MCF 10A (cell line): ENCODE measurements at regions not wholly inside any gene's neighbourhood (a gene's known extent, or its start where the extent isn't known, plus 50 kb on each side); places are given as distances from the start of the nearest gene placed in this dataset.

Experiments used
- BruUV-seq: library from RNA; stranded (reverse); fragments of 400-500 nt; replicated peaks from 2 replicates; lab custom pipeline; 2021; lab: Mats Ljungman, UMichigan
- CTCF ChIA-PET: fragments of 300-600 bp; sonication (Branson Sonifier 250); formaldehyde crosslinking; extraction: SDS; loops from one replicate; lab custom pipeline; 2021; ENCODE audit warnings: antibody characterized with exemption, inconsistent platforms; lab: Yijun Ruan, JAX
- POLR2A ChIA-PET: fragments of 300-600, 350-650 bp; sonication (Branson Sonifier 250); formaldehyde crosslinking; extraction: SDS; loops from one replicate; lab custom pipeline; 2020; ENCODE audit warnings: antibody characterized with exemption, inconsistent platforms; lab: Yijun Ruan, JAX
- DNase-seq: peaks from one replicate; pipeline ENCODE4 v3.0.0-alpha.2; 2018; ENCODE audit not compliant: unreplicated experiment
- H3K27ac Mint-ChIP-seq: one replicate; pipeline ENCODE4 v1.8.0; 2022; ENCODE audit warnings: mild to moderate bottlenecking, low read depth, mixed read lengths; ENCODE audit not compliant: unreplicated experiment
- H3K27me3 Mint-ChIP-seq: one replicate; pipeline ENCODE4 v1.8.0; 2022; ENCODE audit warnings: mixed read lengths; ENCODE audit not compliant: insufficient read depth, unreplicated experiment
- H3K36me3 Mint-ChIP-seq: one replicate; pipeline ENCODE4 v1.8.0; 2022; ENCODE audit warnings: mild to moderate bottlenecking, moderate library complexity, mixed read lengths; ENCODE audit not compliant: insufficient read depth, unreplicated experiment
- H3K4me1 Mint-ChIP-seq: one replicate; pipeline ENCODE4 v1.8.0; 2022; ENCODE audit warnings: mixed read lengths; ENCODE audit not compliant: insufficient read depth, unreplicated experiment
- H3K4me3 Mint-ChIP-seq: one replicate; pipeline ENCODE4 v1.8.0; 2022; ENCODE audit warnings: mild to moderate bottlenecking, moderate library complexity, mixed read lengths; ENCODE audit not compliant: unreplicated experiment
- H3K9me3 Mint-ChIP-seq: one replicate; pipeline ENCODE4 v1.8.0; 2022; ENCODE audit warnings: mixed read lengths; ENCODE audit not compliant: unreplicated experiment
- CTCF ChIP-seq: fragments of 200-600 bp; IDR thresholded peaks from one replicate; pipeline ENCODE4 v1.8.0; 2022; ENCODE audit warnings: antibody characterized with exemption, mild to moderate bottlenecking; ENCODE audit not compliant: unreplicated experiment
- intact Hi-C: fragments of 100-400 bp; cut with micrococcal nuclease; formaldehyde crosslinking; loops from 2 replicates; pipeline ENCODE4 v1.14.1; 2022

DNA sequence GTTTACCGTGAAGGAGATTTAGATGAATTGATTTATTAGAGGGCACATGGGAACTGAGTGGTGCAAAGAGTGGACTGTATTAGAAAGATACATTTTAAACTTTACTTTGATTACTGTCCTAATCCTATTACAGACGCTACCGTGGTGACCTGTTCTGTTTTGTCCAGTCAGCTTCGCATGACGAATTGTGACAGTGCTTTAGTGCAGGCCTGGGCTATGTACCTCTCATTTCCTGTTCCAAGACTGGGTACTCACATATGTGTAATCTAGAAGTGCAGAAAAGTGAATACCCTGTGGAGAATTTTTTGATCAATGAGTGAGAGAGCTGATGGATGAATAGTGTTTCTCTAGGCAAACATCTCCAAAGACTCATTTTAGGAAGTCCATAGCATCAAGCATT lies 385.9 kb downstream of the ANXA1 start:
- CTCF ChIA-PET: no interaction called here
- no peaks in the 10 kb centered on the region for H3K4me1 Mint-ChIP-seq
- DNase-seq: no peak
- intact Hi-C loops: no loop called here
- no peak for TF ChIP-seq CTCF
- H3K4me3 Mint-ChIP-seq: no peak overlapping the region
- H3K27me3 Mint-ChIP-seq: peaks cover 54% of the 10 kb centered on the region
- POLR2A ChIA-PET: no interaction called here
- H3K27ac Mint-ChIP-seq: no peak overlapping the region
- BruUV-seq: no TSS peak
- no peaks in the 10 kb centered on the region for H3K36me3 Mint-ChIP-seq
- H3K9me3 Mint-ChIP-seq: no peaks in the 10 kb centered on the region

DNA sequence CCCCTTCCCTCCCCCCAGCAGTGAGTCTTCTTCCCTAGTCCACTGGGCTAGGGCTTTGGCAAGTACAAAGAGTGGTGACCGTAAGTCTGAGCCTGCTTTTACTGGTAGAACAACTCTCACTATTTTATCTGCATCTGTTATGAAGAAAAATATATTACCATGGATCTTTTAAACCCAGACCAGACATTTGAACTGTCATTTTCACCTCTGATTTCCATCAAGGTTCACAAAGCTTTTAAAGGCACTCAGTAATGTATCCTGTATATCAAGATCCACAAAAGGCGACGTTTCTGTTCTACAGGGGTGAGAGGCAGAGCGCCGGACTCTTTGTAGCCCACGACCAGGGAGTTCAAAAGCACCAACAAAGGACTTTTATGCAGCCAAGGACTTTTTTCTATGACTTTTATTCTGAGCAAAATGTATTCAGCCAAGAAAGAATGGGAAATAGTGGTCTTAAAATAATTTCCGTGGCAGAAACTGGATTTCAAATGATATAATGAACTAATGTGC lies 388.3 kb downstream of the ANXA1 start:
- ChIA-PET POLR2A (interaction anchor here (0.7 kb wide), 1 partner anchor 193 kb away, joined by 3 read pairs; no protein-coding TSS in a partner anchor), CTCF (no interaction called here)
- Mint-ChIP-seq H3K4me1 (no peaks in the 10 kb centered on the region), H3K27me3 (peaks cover 55% of the 10 kb centered on the region), H3K36me3 (no peaks in the 10 kb centered on the region), H3K27ac (no peak overlapping the region), H3K9me3 (no peaks in the 10 kb centered on the region), H3K4me3 (no peak overlapping the region)
- no peak for TF ChIP-seq CTCF
- intact Hi-C loops: no loop called here
- BruUV-seq: no TSS peak
- DNase-seq: no peak

- no peak for DNase-seq
- no peak for TF ChIP-seq CTCF
- POLR2A ChIA-PET: no interaction called here
These were observed 390.3 kb downstream of the ANXA1 start for GRCh38 chr9:73541923-73542322.

GRCh38 chr9:73543727-73544126 lies 392.1 kb downstream of the ANXA1 start:
- no TSS peak for BruUV-seq
- no peaks in the 10 kb centered on the region for H3K36me3 Mint-ChIP-seq

More at GRCh38 chr9:73541923-73542322, 390.3 kb downstream of the ANXA1 start:
- no peak overlapping the region for H3K4me3 Mint-ChIP-seq
- H3K36me3 Mint-ChIP-seq: no peaks in the 10 kb centered on the region
- H3K9me3 Mint-ChIP-seq: no peaks in the 10 kb centered on the region
- no TSS peak for BruUV-seq
- intact Hi-C loops: no loop called here
- H3K27me3 Mint-ChIP-seq: peaks cover 75% of the 10 kb centered on the region
- H3K4me1 Mint-ChIP-seq: no peaks in the 10 kb centered on the region
- CTCF ChIA-PET: interaction anchor here (0.7 to 0.9 kb wide), 2 partner anchors 10 to 48 kb away, joined by 3 to 4 read pairs; no protein-coding TSS in a partner anchor
- no peak overlapping the region for H3K27ac Mint-ChIP-seq

More at GRCh38 chr9:73543727-73544126, 392.1 kb downstream of the ANXA1 start:
- no peak for DNase-seq
- ChIA-PET POLR2A (no interaction called here), CTCF (no interaction called here)
- intact Hi-C loops: no loop called here
- Mint-ChIP-seq H3K27me3 (peaks cover 93% of the 10 kb centered on the region), H3K4me1 (no peaks in the 10 kb centered on the region), H3K4me3 (no peak overlapping the region), H3K9me3 (no peaks in the 10 kb centered on the region), H3K27ac (no peak overlapping the region)
- TF ChIP-seq CTCF: no peak
